ENCODE measurements at regions not wholly inside any gene's neighbourhood (a gene's known extent, or its start where the extent isn't known, plus 50 kb on each side); places are given as distances from the start of the nearest gene placed in this dataset.

DNA sequence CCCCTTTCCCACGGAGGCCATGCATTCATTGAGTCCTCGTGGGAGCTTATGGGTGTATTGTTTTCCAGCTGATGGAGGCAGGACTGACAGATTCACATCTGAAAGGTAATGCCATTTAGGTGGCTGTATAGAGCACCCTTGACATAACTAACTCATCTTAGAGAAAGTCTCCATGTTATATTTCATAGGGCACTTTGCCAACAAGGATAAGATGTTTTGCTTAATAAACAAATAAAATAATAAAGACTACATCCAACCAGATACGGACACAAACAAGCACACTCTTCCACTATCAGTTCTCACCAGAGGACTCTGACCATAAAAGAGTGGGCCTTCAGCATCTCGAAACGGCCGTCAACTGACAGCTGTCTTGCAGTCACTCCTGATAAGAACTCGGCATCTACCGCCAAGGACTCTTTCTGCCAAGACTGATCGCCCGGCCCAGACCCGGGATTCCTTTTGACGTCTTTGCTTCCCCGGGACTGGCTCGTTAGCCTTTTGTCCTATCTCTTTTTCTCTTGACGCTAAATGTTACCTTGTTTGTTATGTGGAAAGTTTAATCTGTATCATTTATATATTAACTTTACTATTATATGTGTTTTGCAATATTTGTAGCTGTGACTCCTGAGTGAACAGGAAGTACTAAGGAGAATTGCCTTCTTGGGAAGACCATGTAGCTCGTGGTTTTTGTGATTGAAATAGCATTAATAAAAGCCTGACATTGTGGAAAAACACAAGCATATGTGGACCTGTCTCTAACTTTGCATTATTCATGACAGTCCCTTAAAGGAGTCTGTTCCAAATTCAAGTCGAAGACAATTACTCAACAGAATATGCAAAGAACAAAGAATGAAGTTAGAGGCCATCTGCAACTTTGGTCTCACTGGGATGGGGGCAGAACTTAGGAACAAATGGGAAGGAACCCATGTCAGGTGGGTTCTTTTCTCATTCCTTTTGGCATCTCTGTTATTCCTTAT, 195.1 kb downstream of the LPIN1 start:
- H3K4me3 ChIP-seq (replicated peaks in 1 of 3; ENCODE audit: insufficient read depth in 1 of 3, low read depth in 1 of 3, low read length in 3 of 3): no peak overlapping the region
- dilution Hi-C loops (cut with MboI; ENCODE audit: extremely low pct_ligation_motif_present, low sequenced_read_pairs): no loop called here
- no peak overlapping the region for H3K9ac ChIP-seq (replicated peaks; ENCODE audit: extremely low read depth, insufficient read depth, low read length)
- no peaks in the 10 kb centered on the region for H3K79me2 ChIP-seq (ENCODE audit: control insufficient read depth, insufficient read depth, low read length)
- no peak overlapping the region for H3K4me2 ChIP-seq (ENCODE audit: insufficient read depth, low read length)
- no peaks in the 10 kb centered on the region for H3K9me1 ChIP-seq (replicated peaks; ENCODE audit: control insufficient read depth, extremely low read depth, insufficient read depth, low read length)
- no peaks in the 10 kb centered on the region for H3K4me1 ChIP-seq (ENCODE audit: control insufficient read depth, extremely low read depth, insufficient read depth, low read length)
- H4K20me1 ChIP-seq (replicated peaks; ENCODE audit: control insufficient read depth, extremely low read depth, insufficient read depth, low read length): no peaks in the 10 kb centered on the region
- no peak overlapping the region for H3K27ac ChIP-seq (ENCODE audit: insufficient read depth, low read depth, low read length)
- H3K9me3 ChIP-seq (replicated peaks; ENCODE audit: control insufficient read depth, insufficient read depth, low read length): no peaks in the 10 kb centered on the region
- ChIA-PET POLR2A (no interaction called here), CTCF (interaction anchor here (0.6 to 0.8 kb wide), 2 partner anchors 17 to 26 kb away, joined by 3 read pairs; no protein-coding TSS in a partner anchor)
- BruUV-seq (replicated peaks): no TSS peak
- H3K27me3 ChIP-seq (ENCODE audit: control insufficient read depth in 2 of 2, insufficient read depth in 2 of 2, low read length in 2 of 2): no peaks in the 10 kb centered on the region
- H2AFZ ChIP-seq (ENCODE audit: low read depth, low read length): no peak overlapping the region
- TF ChIP-seq JUN (IDR thresholded peaks at IDR 0.05; ENCODE audit: borderline replicate concordance, insufficient read depth, insufficient read length, low read depth) (no peak), POLR2A (IDR thresholded peaks at IDR 0.05; ENCODE audit: low read depth, low read length) (no peak), MYC (IDR thresholded peaks at IDR 0.05; ENCODE audit: low read depth, low read length) (no peak), FOS (IDR thresholded peaks at IDR 0.05; ENCODE audit: borderline replicate concordance, insufficient read depth, low read length) (no peak), EZH2 (IDR thresholded peaks at IDR 0.05; ENCODE audit: borderline replicate concordance, low read depth, low read length, severe bottlenecking) (no peak), GATA2 (IDR thresholded peaks at IDR 0.05; ENCODE audit: insufficient read depth, insufficient read length, low read depth, low read length) (no peak), POLR2AphosphoS5 (IDR thresholded peaks at IDR 0.05; ENCODE audit: insufficient read depth, low read depth, low read length) (no peak)
- TF ChIP-seq, protein P1, sequence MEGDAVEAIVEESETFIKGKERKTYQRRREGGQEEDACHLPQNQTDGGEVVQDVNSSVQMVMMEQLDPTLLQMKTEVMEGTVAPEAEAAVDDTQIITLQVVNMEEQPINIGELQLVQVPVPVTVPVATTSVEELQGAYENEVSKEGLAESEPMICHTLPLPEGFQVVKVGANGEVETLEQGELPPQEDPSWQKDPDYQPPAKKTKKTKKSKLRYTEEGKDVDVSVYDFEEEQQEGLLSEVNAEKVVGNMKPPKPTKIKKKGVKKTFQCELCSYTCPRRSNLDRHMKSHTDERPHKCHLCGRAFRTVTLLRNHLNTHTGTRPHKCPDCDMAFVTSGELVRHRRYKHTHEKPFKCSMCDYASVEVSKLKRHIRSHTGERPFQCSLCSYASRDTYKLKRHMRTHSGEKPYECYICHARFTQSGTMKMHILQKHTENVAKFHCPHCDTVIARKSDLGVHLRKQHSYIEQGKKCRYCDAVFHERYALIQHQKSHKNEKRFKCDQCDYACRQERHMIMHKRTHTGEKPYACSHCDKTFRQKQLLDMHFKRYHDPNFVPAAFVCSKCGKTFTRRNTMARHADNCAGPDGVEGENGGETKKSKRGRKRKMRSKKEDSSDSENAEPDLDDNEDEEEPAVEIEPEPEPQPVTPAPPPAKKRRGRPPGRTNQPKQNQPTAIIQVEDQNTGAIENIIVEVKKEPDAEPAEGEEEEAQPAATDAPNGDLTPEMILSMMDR (IDR thresholded peaks at IDR 0.05; ENCODE audit: extremely low read depth in 1 of 2, insufficient read depth in 1 of 2, low read depth in 1 of 2, low read length in 2 of 2): no peak
- TF ChIP-seq, protein P2, sequence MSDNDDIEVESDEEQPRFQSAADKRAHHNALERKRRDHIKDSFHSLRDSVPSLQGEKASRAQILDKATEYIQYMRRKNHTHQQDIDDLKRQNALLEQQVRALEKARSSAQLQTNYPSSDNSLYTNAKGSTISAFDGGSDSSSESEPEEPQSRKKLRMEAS (IDR thresholded peaks at IDR 0.05; ENCODE audit: insufficient read depth, insufficient read length): no peak
- H3K36me3 ChIP-seq (ENCODE audit: control insufficient read depth in 2 of 2, extremely low read depth in 1 of 2, insufficient read depth in 2 of 2, low read length in 2 of 2): no peaks in the 10 kb centered on the region
- intact Hi-C loops (cut with micrococcal nuclease): no loop called here
- no peak for DNase-seq (ENCODE audit: low read depth, low spot score)
- FAIRE-seq: no peak

All from endothelial cell of umbilical vein (primary cell).